GF-D8 (cell line): ENCODE measurements at regions not wholly inside any gene's neighbourhood (a gene's known extent, or its start where the extent isn't known, plus 50 kb on each side); places are given as distances from the start of the nearest gene placed in this dataset.
A peak's percentile ranks its signal among the peaks of the same experiment; 100 is the strongest.

Experiments
- DNase-seq: peaks from one replicate; lab custom pipeline; 2025; lab: John Stamatoyannopoulos, UW

DNA sequence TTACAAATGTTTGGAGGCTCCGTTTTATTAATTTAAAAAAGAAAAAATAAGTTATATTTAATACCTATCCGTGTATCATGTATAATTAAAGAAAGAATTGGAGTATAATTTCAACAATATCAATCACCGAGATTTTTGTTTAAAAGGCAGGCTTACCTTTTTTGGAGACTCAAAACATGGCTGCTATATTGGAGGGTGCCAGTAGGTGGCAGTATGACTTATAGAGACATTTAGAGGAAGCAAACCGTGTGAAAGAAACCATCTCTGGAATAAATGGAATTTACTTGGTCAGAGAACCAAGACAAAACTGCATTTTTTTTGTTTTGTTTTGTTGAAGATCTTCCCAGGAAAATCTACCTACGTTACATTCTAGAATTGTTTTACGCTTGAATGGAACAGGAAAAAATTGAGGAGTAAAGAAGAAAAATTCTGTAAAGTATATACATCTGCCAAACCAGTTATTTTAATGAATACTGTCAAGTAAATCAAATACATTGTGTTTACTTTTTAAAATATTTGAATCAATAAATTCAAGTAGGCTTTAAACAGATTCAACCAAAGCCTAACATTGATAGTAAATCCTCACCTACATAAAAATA lies 802.6 kb upstream of the ALCAM start:
- DNase-seq: peak; percentile 3

DNA sequence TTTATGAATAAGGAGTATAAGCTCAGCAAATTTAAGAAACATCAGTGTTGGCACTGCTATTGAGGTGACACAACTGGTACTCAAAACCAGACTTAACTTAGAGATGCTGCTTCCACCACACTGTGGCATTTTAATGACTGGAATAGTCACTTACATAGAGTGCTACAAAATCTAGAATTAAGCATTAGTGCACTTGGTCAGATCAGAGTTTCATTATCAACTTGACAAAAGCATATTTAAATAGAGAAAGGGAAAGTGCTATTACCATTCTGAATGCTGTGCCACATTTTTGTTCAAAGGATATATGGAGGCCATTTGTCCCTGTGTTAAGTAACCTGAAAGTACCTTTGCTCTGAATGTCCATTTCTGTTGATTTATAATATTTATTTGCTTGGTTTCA lies 800.7 kb upstream of the ALCAM start:
- no peak for DNase-seq

DNA sequence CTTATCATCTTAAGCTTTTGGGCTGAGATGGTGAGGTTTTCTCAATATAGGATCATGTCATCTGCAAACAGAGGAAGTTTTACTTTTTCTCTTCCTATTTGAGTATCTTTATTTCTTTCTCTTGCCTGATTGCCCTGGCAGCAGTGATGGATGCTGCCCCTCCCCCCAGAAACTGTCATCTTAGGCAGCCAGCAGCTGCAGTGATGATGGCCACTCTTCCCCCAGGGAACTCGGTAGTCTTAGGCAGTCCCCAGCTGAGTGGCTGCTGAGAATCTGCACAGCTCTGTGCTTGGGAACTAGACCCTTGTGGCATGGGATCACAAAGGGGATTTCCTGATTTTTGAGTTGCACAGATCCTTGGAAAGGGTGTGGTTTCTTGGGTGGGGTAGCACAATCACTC lies 791.1 kb upstream of the ALCAM start:
- no peak for DNase-seq

DNA sequence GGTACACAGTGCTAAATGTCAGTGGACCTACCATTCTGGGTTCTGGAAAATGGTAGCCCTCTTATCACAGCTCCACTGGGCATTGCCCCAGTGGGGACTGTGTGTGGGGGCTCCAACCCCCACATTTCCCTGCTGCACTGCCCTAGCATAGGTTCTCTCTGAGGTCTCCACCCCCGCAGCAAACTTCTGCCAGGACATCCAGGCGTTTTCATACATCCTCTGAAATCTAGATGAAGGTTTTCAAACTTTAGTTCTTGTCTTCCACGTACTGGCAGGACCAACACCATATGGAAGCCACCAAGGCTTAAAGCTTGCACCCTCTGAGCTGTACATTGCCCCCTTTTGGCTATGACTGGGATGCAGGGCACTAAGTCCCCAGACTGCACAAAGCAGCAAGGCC lies 788.2 kb upstream of the ALCAM start:
- no peak for DNase-seq

DNA sequence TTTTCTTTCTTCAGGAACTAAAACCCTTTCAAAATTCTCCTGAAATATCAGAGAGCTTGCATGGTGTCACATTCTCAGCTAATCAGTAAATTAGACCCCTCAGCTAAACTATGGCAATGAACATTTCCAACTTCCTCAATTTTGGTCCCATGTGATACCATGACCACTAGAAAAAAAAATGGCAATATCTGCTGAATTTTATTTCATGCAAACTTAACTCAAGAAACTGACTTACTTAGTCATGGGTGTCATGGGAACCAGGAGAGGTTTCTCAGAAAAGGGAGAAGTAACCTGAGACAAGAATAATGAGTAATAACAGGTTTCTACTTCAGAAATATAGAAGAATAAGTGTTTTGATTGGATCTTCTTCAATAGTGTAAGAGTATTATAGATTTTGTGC lies 784.6 kb upstream of the ALCAM start:
- no peak for DNase-seq

DNA sequence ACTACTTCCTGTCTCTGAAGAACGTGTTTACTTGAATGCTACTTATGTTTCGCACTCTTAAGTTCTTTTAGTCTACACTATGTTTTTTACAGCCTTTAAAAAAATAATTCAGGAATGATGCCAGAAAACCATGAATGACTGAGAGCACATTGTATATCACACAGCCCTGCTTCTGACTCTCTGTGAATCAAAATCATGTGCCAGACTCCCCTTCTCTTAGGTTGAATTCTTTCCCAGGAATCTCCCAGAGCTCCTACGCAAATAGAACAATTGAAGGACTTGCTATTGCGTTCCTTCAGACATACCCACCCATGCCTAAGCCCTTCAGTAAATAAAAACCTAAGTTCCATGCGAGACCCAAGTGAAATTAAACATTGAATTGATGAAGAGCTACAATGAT lies 782.0 kb upstream of the ALCAM start:
- DNase-seq: no peak

DNA sequence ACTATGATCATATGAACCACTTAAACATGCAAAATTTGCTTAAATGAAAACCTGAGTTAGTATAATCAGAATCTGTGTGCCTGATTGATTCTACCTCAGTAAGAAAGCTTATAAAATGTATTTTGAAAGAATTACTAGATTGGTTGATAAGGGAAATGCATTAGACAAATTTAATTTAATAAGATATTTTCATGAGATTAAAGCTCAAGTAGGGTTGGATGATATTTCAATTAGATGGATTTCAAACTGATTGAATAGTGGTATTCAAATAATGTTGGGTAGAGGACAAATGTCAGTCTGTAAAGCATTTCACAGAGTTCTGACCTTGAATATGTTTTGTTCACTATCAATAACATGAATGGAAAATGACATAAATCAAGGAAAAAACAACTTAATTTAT lies 780.4 kb upstream of the ALCAM start:
- DNase-seq: no peak

DNA sequence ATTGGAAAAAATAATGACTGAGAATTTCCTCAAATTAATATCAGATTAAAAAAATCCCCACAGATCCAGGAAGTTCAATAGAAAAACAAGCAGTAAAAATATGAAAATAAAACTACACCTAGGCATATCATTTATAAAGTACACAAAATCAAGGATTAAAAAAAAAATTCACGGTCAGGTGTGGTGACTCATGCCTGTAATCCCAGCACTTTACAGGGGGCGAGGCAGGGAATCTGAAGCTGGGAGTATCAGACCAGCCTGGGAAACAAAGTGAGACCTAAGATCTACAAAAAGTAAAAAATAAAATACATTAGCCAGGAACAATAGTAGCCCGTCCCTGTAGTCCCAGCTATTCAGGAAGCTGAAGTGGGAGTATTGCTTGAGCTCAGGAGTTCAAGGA lies 778.3 kb upstream of the ALCAM start:
- DNase-seq: no peak

DNA sequence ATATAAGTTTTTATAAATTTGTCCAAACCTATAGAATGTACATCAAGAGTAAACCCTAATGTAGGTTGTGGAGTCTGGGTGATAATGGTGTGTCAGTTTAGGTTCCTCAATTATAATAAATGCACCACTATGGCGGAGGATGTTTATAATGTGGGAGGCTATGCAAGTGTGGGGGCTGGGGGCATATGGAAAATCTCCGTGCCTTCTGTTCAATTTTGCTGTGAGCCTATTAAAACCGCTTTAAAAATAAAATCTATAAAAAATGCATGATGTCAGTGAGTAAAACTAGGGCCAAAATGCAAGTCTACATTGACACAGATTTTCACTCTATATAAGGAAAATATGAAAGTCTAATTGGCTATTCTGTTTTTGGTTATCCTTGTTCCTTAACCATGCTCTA lies 774.9 kb upstream of the ALCAM start:
- no peak for DNase-seq

DNA sequence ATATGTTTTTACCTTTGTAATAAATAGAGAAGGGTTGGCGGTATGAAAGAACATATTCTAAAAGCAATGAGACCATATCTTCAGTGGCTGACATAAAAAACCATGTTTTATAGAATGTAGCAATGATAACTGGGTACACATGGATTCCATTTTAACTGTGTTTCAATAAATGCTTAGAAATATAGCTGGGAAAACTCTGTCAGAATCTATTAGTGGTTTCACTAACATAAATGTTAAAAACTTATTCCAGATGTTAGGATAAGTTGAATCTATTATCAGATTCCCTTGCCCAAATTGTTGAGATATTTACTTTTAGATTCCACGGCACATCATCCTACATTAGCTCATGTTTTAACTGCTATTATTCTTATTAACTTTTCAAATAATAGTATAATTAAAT lies 772.2 kb upstream of the ALCAM start:
- no peak for DNase-seq

DNA sequence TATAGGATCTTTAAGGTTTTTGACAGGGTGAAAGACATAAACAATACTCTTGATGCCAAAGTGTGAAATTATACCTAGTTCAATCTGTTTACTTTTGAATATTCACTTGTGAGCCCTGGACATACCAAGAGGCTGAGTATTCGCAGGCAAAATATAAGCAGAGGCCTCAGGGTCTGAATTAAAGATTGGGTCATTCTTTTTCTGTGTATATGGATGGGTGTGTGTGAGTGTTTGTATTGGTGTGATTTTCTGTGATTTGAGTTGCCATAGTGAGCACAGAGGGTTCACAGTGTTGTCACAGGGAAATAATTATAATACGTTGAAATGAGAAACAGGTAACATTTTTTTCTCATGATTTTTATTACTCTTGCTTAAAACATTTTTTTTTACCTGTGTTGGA lies 770.7 kb upstream of the ALCAM start:
- no peak for DNase-seq

DNA sequence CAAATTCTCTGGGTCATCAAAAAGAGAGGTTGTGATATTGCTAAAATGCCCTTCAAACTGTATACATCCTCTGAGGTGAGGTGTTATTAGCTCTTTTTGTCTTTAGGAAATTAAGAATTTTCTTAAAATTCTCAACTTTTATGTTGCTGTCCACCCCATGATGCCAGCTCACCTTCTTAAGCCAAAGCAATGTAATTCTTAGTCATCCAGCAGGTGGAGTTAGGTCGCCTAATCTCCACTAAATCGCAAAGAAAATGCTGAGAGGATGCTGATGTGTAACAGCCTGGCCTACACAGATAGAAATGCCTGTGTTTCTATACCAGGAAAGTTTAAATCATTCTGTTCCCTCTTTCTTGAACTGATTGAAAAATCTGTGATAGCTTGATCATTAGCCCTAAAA lies 770.2 kb upstream of the ALCAM start:
- DNase-seq: no peak

DNA sequence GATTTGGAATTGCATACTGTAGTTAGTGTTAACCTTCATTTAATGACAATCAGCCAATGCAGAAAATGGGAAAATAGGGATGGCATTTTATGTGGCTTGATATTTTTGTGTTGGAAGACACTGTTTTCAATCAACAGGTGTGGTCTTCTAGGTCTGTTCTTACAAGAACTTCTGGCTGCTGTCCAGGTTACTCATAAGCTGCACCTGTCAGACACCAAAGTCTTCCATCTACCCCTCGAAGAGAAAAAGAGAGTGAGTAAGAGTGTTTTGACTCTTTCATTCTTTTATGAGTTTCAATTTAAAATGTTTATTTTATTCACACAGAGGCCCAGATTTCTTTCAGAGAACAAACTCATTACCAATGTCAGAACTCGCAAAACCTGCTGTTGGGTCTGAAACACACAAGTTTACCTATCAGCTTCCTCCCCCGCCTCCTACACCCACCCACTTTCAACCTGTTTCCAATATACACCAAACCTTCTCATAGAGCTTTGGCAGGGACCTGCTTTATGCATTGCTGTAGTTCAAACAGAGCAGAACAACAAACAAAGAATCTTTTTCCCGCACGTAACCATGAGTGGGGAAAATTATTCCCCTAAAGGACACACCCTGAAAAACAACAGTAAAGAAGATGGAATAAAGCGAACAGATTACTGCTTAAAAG lies 767.7 kb upstream of the ALCAM start:
- DNase-seq: no peak

DNA sequence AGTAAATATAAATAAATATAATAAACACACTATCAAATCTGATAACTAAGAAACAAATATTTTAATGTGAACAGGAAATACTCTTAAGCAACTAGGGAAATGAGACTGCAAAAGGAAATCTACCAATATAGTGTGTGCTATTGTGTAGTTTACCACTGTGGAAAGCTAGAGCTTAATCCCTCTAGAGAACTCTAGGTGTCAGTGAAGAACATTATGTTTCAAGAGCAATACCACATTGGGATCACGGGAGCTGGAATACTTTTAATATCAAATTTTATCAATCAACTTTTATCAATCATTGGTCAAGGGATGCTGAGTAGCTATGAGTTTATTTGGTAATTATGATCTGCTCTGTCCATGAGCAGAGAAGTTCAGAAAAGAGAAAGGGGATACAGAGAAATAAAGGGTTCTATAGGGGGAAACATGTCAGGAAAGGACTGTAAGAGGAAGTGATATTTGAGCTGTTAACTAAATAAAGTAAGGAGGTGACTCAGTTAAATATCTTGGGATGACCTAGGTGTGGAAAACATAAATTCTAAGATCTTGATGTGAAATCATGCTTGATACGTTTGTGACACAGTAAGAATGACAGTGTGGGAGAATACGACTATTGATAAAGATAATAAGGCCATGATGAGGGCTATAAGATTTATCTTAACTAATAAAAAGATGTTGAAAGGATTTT lies 762.2 kb upstream of the ALCAM start:
- no peak for DNase-seq

DNA sequence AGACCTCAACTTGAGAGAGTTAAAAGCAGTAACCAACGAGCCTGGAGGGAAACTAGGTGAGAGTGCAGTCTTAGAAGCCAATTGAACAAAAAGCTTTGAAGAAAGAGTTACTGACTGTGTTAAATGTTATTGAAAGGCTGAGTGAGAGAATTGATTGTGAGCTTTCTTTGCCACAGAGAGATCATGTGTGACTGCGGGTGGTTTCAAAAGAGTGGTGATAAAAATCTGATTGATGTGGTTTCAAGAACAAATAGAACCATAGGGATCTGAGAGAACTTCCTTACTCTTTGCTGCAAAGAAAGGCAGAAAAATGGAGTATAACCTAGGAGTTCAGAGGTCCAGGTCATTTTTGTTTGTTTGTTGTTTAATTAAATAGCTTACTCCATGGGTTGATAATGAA lies 759.9 kb upstream of the ALCAM start:
- no peak for DNase-seq

DNA sequence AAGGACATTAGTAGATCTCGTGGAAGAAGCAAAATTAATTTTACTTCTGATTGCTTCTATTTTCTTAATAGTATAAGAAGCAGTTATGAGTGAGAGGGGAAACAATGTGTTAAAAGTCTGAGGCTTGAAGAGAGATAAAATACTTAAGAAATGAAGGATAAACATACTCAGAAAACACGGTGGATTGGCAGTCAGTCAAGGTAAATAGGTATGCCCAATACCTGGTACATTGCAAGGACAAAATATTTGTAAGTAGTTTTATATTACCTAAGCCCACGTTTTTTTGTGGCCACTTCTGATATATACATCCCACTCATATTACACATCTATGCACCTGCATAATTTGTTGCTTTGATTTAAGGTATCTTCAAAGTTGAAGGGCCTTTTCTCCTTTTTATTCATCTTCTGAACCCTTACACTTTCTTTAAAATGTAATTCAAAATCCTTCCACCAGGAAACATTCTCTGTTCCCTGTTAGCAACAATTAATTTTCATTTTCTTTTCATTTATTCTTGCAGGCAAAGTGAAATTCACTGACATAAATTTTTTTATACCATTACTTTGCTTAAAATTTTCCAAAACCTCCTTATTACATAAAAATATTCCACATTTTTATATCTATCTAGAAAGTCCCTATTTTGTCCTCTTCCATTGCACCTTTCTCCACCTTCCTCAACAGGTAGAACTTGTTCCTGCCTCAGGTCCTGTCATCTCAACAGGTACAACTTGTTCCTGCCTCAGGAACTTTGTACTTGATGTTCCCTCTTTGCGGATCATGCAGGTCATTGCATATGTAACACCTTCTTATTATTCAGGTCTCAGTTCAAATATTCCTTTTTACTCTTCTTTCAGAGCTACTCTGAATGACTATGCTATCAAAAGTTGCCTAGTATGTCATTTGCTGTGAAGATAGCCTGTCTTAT lies 755.7 kb upstream of the ALCAM start:
- DNase-seq: no peak

DNA sequence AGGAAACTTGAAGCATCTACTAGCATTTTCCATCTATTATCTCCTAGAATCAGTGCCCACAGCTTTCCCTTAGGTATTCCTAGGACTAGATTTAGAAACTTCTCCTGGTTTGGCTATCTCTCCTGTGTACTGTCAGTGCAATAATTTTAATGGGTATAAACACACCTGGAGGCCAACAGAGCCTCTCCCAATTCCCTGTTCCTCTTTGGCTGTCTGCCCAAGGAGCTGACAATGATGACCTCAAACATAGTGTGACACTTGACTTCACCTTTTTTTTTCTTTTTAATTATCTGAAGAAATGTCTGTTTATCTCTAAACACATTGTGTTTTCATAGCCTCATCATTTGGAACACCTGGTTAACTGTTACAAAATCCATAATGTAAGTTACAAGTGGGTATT lies 754.5 kb upstream of the ALCAM start:
- no peak for DNase-seq

DNA sequence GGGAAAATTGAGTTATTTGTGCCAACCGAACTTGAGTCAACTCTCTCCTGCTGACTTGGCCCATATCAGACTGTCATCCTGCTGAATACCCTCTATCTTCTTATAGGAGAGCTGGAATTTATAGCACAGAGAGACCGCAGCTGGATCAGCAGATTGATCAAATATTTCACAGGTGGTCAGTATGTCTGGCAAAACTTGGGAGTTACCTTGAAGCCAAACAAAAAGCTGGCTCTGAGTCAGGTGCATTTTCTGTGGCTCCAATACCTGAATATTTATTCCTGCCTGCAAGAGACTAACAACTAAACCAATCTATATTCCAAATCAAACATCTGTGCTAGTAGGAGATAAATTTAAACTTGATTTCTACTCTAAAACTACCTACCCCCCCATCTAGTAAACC lies 752.1 kb upstream of the ALCAM start:
- no peak for DNase-seq

DNA sequence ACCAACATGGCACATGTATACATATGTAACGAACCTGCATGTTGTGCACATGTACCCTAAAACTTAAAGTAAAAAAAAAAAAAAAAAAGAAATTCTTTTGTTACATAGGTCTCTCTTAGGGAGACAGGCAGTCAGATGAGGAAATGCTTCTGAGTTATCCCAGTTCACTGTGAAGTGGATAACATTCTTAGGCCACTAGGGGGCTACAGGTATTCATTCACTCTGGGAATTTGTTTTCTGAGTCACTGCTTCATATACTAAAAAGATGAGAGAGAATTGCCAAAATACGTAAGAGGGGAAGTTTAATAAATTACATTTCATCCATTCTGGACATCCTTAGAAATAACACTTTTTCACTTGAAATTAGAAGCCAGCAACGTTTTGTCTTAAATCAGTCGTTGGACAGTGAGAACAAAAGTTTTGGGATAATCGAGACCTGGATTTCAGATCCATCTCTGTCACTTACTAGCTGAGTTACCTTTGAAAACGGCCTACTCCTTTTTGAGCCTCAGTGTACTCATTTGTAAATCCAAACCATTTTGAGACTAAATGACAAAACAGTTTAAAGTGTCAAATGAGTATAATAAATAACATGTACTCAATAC lies 738.4 kb upstream of the ALCAM start:
- no peak for DNase-seq

DNA sequence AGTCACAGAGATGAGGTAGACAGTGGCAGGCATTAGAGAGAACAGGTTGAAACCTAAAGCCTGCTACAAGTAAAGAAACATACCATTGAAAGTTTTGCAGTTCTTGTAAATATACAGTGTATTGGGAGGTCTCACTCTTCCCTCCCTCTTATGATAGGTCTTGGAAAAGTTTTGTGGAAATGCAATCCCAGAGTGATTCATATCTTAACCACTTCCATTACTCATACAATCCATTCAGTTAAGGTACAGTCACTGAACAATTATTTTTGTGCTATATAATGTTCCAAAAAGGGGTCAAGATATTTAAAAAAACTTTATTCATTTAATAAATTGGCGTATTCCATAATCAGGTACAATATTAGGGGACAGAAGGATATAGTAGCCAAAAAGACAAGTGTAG lies 737.7 kb upstream of the ALCAM start:
- DNase-seq: no peak

DNA sequence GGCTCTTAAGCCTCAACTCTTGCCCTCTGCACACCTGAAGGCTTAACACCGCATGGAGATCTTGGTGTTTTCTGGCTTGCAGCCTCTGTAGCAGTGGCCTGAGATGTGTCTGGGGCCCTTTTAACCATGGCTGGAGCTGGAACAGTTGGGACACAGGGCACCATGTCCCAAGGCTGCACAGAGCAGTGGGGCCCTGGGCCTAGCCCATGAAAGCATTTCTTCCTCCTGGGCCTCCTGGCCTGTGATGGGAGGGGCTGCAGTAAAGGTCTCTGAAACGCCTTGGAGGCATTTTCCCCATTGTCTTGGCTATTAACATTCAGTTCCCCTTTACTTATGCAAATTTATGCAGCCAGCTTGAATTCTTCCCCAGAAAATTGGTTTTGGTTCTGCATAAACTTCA lies 735.5 kb upstream of the ALCAM start:
- DNase-seq: no peak

DNA sequence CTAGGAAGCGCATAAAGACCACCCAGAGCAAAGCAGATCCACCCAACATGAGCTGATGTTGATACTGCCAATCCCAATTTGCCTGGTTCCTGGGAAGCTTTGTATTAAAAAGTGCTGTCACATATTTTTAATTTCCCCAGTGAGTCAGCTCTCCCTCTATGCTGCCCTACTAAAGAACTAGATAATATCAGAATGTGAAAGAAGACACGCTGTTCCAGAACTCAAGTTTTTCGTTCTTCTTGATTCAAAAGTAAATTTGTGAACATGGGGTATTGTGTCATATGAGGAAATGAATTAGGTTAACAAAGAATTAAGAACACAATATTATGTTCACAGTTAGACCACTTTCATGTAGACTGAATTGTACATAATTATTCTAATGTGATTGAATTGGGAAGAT lies 734.2 kb upstream of the ALCAM start:
- DNase-seq: no peak
